BLaER1 treated with 17β-estradiol and CSF1 and Interleukin-3, amounts not matched to agents 10 nM and 100 nM (cell line): ENCODE measurements at regions not wholly inside any gene's neighbourhood (a gene's known extent, or its start where the extent isn't known, plus 50 kb on each side); places are given as distances from the start of the nearest gene placed in this dataset.
"Not testable (repeated sequence)": the region's sequence is repeated elsewhere in the genome, so short reads cannot be mapped to it uniquely, and the experiment has no call there.

Experiments
- H3K27ac ChIP-seq, 11 experiments: shearing (Covaris generic); formaldehyde crosslinking; 2 replicates each; pipeline ENCODE4 v1.8.1; 2022
- H3K27me3 ChIP-seq, 11 experiments: shearing (Covaris generic); formaldehyde crosslinking; 2 replicates each; pipeline ENCODE4 v1.8.1; 2022
- H3K36me3 ChIP-seq, 11 experiments: shearing (Covaris generic); formaldehyde crosslinking; 2 replicates each; pipeline ENCODE4 v1.8.1; 2022
- H3K4me1 ChIP-seq, 10 experiments: shearing (Covaris generic); formaldehyde crosslinking; 2 replicates each; pipeline ENCODE4 v1.8.1; 2022
- H3K4me2 ChIP-seq, 11 experiments: shearing (Covaris generic); formaldehyde crosslinking; 2 replicates each; pipeline ENCODE4 v1.8.1; 2022
- H3K4me3 ChIP-seq, 10 experiments: shearing (Covaris generic); formaldehyde crosslinking; 2 replicates each; pipeline ENCODE4 v1.8.1; 2022
- H3K9ac ChIP-seq, 11 experiments: shearing (Covaris generic); formaldehyde crosslinking; 2 replicates each; pipeline ENCODE4 v1.8.1; 2022
- H3K9me3 ChIP-seq, 11 experiments: shearing (Covaris generic); formaldehyde crosslinking; replicated peaks in 1 of 11; 2 replicates each; pipeline ENCODE4 v1.8.1; 2022
- H4K20me1 ChIP-seq, 11 experiments: shearing (Covaris generic); formaldehyde crosslinking; 2 replicates each; pipeline ENCODE4 v1.8.1; 2022
- Cebpa-rat ChIP-seq, 11 experiments: shearing (Covaris generic); IDR thresholded peaks; 2 replicates each; pipeline ENCODE4 v1.8.1; 2022

DNA sequence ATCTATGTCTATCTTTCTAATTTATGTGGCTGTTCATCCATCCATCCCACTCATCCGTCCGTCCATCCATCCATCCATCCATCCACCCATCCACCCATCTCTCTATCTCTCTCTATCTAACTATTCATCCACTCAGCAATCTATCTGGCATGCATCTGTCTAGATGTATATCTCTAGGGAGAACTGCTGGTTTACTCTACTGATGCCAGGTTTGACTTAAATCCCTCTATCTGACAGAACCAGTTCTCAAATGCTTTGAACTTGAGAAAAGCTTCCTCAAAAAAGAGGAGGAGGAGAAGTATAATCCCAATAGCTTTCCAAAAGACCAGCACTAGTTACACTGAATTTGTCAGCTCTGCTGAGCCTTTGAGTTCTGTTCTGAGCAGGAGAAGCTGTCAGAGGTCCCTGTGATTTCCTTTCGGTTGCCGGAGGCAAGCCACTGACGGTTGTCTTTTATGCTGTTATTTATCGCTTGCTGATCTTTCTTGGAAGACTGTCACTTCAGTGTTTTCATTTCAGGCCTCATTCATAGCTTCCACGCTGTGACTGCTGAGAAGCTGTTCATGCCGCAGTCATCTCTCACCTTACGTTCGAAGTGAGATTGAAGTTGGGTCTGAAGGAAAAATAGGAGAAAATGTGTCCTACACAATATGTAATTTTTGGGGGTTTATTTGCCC, 129.4 kb upstream of the UXS1 start:
- H4K20me1 ChIP-seq, result no peaks in the 10 kb centered on the region
- H3K36me3 ChIP-seq, result no peaks in the 10 kb centered on the region
- no peaks in the 10 kb centered on the region for H3K27me3 ChIP-seq
- H3K27ac ChIP-seq, result no peak overlapping the region
- H3K4me3 ChIP-seq, result no peak overlapping the region
- no peaks in the 10 kb centered on the region for H3K4me1 ChIP-seq
- H3K9ac ChIP-seq, result no peak overlapping the region
- H3K9me3 ChIP-seq, result peaks cover 7 to 19% (median 12%) of the 10 kb centered on the region in 11 experiments; a peak in 21 of 22 replicates
- TF ChIP-seq Cebpa-rat (IDR thresholded peaks at IDR 0.05), result no peak
- H3K4me2 ChIP-seq, result no peak overlapping the region

DNA sequence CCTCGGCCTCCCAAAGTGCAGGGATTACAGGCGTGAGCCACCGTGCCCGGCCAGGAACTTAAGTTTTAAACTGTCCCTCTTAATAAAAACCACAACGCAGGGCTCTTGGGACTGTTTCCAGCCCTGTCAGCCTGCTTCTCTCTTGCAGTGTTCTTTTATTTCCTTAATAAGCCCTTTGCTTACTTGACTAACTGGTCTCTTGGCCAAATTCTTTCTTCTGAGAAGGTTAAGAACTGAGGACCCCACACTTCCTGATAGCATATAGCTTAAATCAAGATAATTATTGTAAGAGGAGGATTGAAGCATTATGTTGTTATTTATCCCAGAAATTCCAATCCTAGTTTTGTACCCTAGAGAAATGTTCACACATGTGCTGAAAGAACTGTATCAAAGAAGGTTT, 128.2 kb upstream of the UXS1 start:
- no peaks in the 10 kb centered on the region for H4K20me1 ChIP-seq
- no peak overlapping the region for H3K4me2 ChIP-seq
- H3K4me3 ChIP-seq, result no peak overlapping the region
- TF ChIP-seq Cebpa-rat (IDR thresholded peaks at IDR 0.05), result no peak
- no peak overlapping the region for H3K9ac ChIP-seq
- peaks cover 7 to 19% (median 12%) of the 10 kb centered on the region in 11 experiments; a peak in 21 of 22 replicates for H3K9me3 ChIP-seq
- H3K4me1 ChIP-seq, result no peaks in the 10 kb centered on the region
- no peaks in the 10 kb centered on the region for H3K36me3 ChIP-seq
- no peaks in the 10 kb centered on the region for H3K27me3 ChIP-seq
- no peak overlapping the region for H3K27ac ChIP-seq

DNA sequence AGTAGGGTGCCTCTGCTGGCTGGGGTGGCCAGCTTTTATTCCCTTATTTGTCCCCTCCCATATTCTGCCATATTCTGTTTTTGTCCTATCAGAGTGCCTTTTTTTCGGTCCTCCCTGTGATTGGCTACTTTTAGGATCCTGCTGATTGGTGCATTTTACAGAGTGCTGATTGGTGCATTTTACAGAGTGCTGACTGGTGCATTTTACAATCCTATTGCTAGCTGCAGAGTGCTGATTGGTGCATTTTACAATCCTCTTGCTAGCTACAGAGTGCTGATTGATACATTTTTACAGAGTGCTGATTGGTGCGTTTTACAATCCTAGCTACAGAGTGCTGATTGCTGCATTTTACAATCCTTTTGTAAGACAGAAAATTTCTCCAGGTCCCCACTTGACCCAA, 126.3 kb upstream of the UXS1 start:
- not testable (repeated sequence) for H3K4me2 ChIP-seq, H3K36me3 ChIP-seq, H3K4me3 ChIP-seq, H4K20me1 ChIP-seq, H3K4me1 ChIP-seq, H3K27me3 ChIP-seq, H3K9ac ChIP-seq, H3K27ac ChIP-seq
- H3K9me3 ChIP-seq, result peaks cover 7 to 19% (median 12%) of the 10 kb centered on the region in 11 experiments; a peak in 21 of 22 replicates

DNA sequence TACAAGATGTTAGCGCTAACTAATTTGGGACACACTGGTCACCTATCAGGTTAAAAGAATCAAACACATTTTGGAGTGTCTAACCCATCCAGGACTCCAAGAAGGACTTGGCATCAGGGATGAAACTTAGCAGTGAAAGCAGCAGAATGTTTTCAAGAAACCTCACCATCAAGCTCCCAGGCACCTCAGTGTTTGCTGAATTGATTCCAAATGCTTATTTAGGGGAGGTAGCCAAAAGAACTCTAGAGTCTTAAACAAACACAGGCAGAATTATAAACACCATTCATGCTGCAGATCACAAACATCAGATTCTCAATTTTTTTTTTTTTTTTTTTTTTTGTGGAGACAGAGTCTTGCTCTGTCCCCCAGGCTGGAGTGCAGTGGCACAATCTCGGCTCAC, 122.8 kb upstream of the UXS1 start:
- no peaks in the 10 kb centered on the region for H3K36me3 ChIP-seq
- no peaks in the 10 kb centered on the region for H3K4me1 ChIP-seq
- no peak overlapping the region for H3K9ac ChIP-seq
- H3K4me2 ChIP-seq, result no peak overlapping the region
- H3K27ac ChIP-seq, result no peak overlapping the region
- TF ChIP-seq Cebpa-rat (IDR thresholded peaks at IDR 0.05), result no peak
- H3K4me3 ChIP-seq, result no peak overlapping the region
- H4K20me1 ChIP-seq, result no peaks in the 10 kb centered on the region
- H3K9me3 ChIP-seq, result peaks cover 7 to 19% (median 12%) of the 10 kb centered on the region in 11 experiments; a peak in 21 of 22 replicates
- no peaks in the 10 kb centered on the region for H3K27me3 ChIP-seq

DNA sequence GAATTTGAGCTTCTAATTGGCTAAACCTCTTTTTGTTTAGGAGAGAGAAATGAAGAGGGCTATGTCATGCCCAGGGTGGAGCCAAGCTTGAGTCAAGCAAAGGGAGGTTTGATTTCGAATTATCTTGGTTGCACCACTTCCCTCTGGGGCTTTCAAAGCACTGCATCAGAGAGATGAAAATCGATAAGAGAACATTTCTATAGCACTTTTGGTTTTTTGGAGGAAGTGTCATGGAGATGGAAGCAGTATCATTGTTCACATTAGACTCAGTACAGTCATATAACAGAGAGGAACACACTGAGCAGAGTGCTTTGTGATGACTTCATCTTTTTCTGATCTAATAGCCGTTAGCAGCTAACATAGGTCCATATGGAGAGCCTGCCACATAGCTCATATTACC, 120.3 kb upstream of the UXS1 start:
- Histone ChIP-seq H3K4me2 (no peak overlapping the region), H3K9ac (no peak overlapping the region), H3K4me1 (no peaks in the 10 kb centered on the region), H3K27me3 (no peaks in the 10 kb centered on the region), H3K36me3 (no peaks in the 10 kb centered on the region), H4K20me1 (no peaks in the 10 kb centered on the region), H3K9me3 (peaks cover 0 to 15% (median 7%) of the 10 kb centered on the region in 11 experiments; a peak in 11 of 22 replicates), H3K27ac (no peak overlapping the region), H3K4me3 (no peak overlapping the region)
- no peak for TF ChIP-seq Cebpa-rat (IDR thresholded peaks at IDR 0.05)

DNA sequence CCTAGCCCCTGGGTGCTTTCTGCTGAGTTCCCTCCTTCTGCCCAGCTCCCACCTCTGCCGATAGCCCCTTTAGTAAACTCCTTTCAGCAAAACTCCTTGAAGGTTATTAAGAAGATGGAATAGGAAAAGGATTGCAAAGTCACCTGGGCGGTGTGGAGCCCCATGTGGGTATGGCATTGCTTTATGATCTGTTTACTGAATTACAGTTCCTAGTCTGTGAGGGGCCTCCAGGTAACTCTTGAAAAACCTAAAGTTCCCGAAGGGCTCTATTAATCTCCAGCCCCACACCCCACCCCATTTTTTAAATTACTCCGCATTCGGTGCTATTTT, 116.9 kb upstream of the UXS1 start:
- Histone ChIP-seq H3K9ac (no peak overlapping the region), H3K9me3 (peaks cover 0 to 17% (median 10%) of the 10 kb centered on the region in 11 experiments; a peak in 15 of 22 replicates), H4K20me1 (no peaks in the 10 kb centered on the region), H3K27ac (no peak overlapping the region), H3K36me3 (no peaks in the 10 kb centered on the region), H3K4me3 (no peak overlapping the region), H3K27me3 (no peaks in the 10 kb centered on the region), H3K4me2 (no peak overlapping the region), H3K4me1 (peaks cover 0 to 5% (median 0%) of the 10 kb centered on the region in 10 experiments; a peak in 2 of 20 replicates)
- TF ChIP-seq Cebpa-rat (IDR thresholded peaks at IDR 0.05), result no peak

DNA sequence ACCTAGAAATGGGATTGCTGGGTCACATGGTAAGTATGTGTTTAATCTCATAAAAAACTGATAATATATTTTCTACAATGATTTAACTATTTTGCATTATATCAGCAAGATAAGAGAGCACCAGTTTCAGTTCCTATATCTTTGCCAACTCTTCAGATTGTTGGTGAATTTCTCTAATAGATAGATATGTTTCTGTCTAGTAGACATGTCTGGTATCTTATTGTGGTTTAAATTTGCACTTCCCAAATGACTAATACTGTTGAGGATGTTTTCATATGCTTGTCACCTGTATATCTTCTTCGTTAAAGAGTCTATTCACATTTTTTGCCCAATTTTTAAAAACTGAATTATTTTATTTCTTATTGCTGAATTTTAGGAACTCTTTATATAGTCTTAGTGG, 113.8 kb upstream of the UXS1 start:
- no peak overlapping the region for H3K9ac ChIP-seq
- TF ChIP-seq Cebpa-rat (IDR thresholded peaks at IDR 0.05), result no peak

DNA sequence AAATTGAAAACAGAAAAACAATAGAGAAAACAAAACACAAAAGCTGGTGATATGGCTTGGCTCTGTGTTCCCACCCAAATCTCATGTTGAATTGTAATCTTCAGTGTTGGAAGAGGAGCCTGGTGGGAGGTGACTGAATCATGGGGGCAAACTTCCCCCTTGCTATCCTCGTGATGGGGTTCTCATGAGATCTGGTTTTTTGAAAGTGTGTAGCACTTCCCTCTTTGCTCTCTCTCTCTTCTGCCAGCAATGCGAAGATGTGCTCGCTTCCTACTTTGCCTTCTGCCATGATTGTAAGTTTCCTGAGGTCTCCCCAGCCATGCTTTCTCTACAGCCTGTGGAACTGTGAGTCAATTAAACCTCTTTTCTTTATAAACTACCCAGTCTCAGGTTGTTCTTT, 112.3 kb upstream of the UXS1 start:
- no peak for TF ChIP-seq Cebpa-rat (IDR thresholded peaks at IDR 0.05)
- Histone ChIP-seq H3K27ac (no peak overlapping the region), H3K9me3 (peaks cover 3 to 30% (median 10%) of the 10 kb centered on the region in 11 experiments; a peak in 15 of 22 replicates)

More for the DNA sequence above, 113.8 kb upstream of the UXS1 start:
- no peaks in the 10 kb centered on the region for H3K27me3 ChIP-seq
- H3K4me2 ChIP-seq, result no peak overlapping the region
- H3K4me1 ChIP-seq, result peaks cover 0 to 5% (median 0%) of the 10 kb centered on the region in 10 experiments; a peak in 2 of 20 replicates
- H3K4me3 ChIP-seq, result no peak overlapping the region
- H3K27ac ChIP-seq, result no peak overlapping the region
- no peaks in the 10 kb centered on the region for H3K36me3 ChIP-seq
- H3K9me3 ChIP-seq, result peaks cover 2 to 30% (median 10%) of the 10 kb centered on the region in 11 experiments; a peak in 15 of 22 replicates
- no peaks in the 10 kb centered on the region for H4K20me1 ChIP-seq

DNA sequence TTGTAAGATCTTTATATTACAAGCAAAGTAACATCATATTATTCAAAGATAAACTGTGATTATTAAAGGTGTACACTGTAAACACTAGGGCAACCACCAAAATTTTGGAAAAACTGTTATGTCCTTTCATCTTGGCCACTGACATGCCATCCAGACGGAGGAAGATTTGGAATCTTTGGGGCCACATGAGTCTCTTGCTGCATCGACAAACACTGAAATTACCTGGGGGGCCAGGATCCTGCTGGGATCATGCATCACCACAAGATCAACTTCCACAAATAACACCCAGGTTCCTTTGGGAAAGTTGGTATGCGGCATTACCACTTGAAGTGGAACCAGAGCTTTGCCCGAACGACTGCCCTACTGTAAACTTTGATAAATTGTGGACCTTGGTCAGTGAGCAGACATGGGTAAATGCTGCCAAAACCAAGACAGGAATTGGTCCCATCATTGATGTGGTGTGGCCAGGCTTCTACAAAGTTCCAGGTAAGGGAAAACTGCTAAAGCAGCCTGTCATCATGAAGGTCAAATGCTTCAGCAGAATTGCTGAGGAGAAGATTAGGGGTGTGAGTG, 110.6 kb upstream of the UXS1 start:
- no peak for TF ChIP-seq Cebpa-rat (IDR thresholded peaks at IDR 0.05)
- H3K4me2 ChIP-seq, result no peak overlapping the region
- no peak overlapping the region for H3K4me3 ChIP-seq
- H3K9me3 ChIP-seq, result peaks cover 0 to 30% (median 0%) of the 10 kb centered on the region in 11 experiments; a peak in 7 of 22 replicates
- no peaks in the 10 kb centered on the region for H4K20me1 ChIP-seq
- H3K27me3 ChIP-seq, result no peaks in the 10 kb centered on the region
- no peak overlapping the region for H3K27ac ChIP-seq
- H3K36me3 ChIP-seq, result no peaks in the 10 kb centered on the region
- no peak overlapping the region for H3K9ac ChIP-seq
- H3K4me1 ChIP-seq, result peaks cover 0 to 5% (median 0%) of the 10 kb centered on the region in 10 experiments; a peak in 2 of 20 replicates

More for the DNA sequence above, 112.3 kb upstream of the UXS1 start:
- no peaks in the 10 kb centered on the region for H3K27me3 ChIP-seq
- H3K9ac ChIP-seq, result no peak overlapping the region
- H3K4me3 ChIP-seq, result no peak overlapping the region
- H3K4me2 ChIP-seq, result no peak overlapping the region
- H3K4me1 ChIP-seq, result peaks cover 0 to 5% (median 0%) of the 10 kb centered on the region in 10 experiments; a peak in 2 of 20 replicates
- H4K20me1 ChIP-seq, result no peaks in the 10 kb centered on the region
- no peaks in the 10 kb centered on the region for H3K36me3 ChIP-seq

DNA sequence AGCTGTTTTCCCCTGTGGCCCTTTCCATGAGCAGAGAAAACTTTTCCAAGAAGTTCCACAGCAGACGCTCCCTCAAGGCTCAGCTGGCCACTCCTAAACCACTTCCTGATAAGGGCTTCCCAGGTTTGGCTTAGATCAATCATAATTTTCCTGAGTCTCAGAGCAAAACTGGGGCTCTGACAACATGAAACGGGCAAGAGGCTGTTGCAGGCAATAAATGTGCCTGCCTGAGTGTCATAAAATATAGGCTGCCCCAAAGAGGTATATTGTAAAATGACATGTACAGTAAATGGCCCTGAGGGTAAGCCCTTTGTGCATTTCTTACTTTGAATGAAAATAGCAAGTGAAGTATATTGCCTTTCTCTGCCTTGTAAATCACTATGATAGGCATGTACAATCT, 105.6 kb upstream of the UXS1 start:
- H3K27me3 ChIP-seq, result no peaks in the 10 kb centered on the region
- no peak overlapping the region for H3K4me2 ChIP-seq
- peaks cover 0 to 14% (median 11%) of the 10 kb centered on the region in 10 experiments; a peak in 12 of 20 replicates for H3K4me1 ChIP-seq
- TF ChIP-seq Cebpa-rat (IDR thresholded peaks at IDR 0.05), result no peak
- no peak overlapping the region for H3K27ac ChIP-seq
- no peak overlapping the region for H3K9ac ChIP-seq
- no peak overlapping the region for H3K4me3 ChIP-seq
- peaks cover 0 to 3% (median 0%) of the 10 kb centered on the region in 11 experiments; a peak in 3 of 22 replicates for H3K9me3 ChIP-seq
- H4K20me1 ChIP-seq, result no peaks in the 10 kb centered on the region
- H3K36me3 ChIP-seq, result no peaks in the 10 kb centered on the region
